Activated CD8-positive, alpha-beta memory T cell treated with anti-CD3 and anti-CD28 coated beads for 48 hours (primary cell): ENCODE measurements at regions not wholly inside any gene's neighbourhood (a gene's known extent, or its start where the extent isn't known, plus 50 kb on each side); places are given as distances from the start of the nearest gene placed in this dataset.

Experiments
- DNase-seq, 3 experiments: peaks; one replicate each; pipeline ENCODE4 v3.0.0-alpha.2; 2020; ENCODE audit warnings: low read depth in 2 of 3, low spot score in 2 of 3

GRCh38 chr2:217722883-217723472 is 279.8 kb downstream of the TNS1 start:
- no peak for DNase-seq

GRCh38 chr2:217717646-217718045 is 285.1 kb downstream of the TNS1 start:
- no peak for DNase-seq

GRCh38 chr2:217715484-217715883 is 287.3 kb downstream of the TNS1 start:
- no peak for DNase-seq

GRCh38 chr2:217714287-217714751 is 288.5 kb downstream of the TNS1 start:
- DNase-seq: no peak

- peak; percentile 42 to 64 (median 55) for DNase-seq
These were observed 289.2 kb downstream of the TNS1 start for GRCh38 chr2:217713395-217714286.

GRCh38 chr2:217712431-217712830 is 290.4 kb downstream of the TNS1 start:
- no peak for DNase-seq

GRCh38 chr2:217711188-217711587 is 291.6 kb downstream of the TNS1 start:
- DNase-seq: no peak

- no peak for DNase-seq
These were observed 292.5 kb downstream of the TNS1 start for GRCh38 chr2:217710211-217710765.

- no peak for DNase-seq
These were observed 293.2 kb downstream of the TNS1 start for GRCh38 chr2:217709478-217710210.

GRCh38 chr2:217707131-217707611 is 295.6 kb downstream of the TNS1 start:
- no peak for DNase-seq

GRCh38 chr2:217706513-217706912 is 296.3 kb downstream of the TNS1 start:
- no peak for DNase-seq

GRCh38 chr2:217706095-217706494 is 296.7 kb downstream of the TNS1 start:
- no peak for DNase-seq

GRCh38 chr2:217705461-217705860 is 297.3 kb downstream of the TNS1 start:
- DNase-seq: no peak

GRCh38 chr2:217703999-217704398 is 298.8 kb downstream of the TNS1 start:
- no peak for DNase-seq

- DNase-seq: no peak
These were observed 299.7 kb downstream of the TNS1 start for GRCh38 chr2:217703102-217703501.

GRCh38 chr2:217701622-217702021 is 301.2 kb downstream of the TNS1 start:
- no peak for DNase-seq

GRCh38 chr2:217698691-217699090 is 304.1 kb downstream of the TNS1 start:
- no peak for DNase-seq

GRCh38 chr2:217695033-217695520 is 307.7 kb downstream of the TNS1 start:
- no peak for DNase-seq

GRCh38 chr2:217694291-217694690 is 308.5 kb downstream of the TNS1 start:
- DNase-seq: no peak

- no peak for DNase-seq
These were observed 309.4 kb downstream of the TNS1 start for GRCh38 chr2:217693363-217693762.
